ENCODE measurements at regions not wholly inside any gene's neighbourhood (a gene's known extent, or its start where the extent isn't known, plus 50 kb on each side); places are given as distances from the start of the nearest gene placed in this dataset.

DNA sequence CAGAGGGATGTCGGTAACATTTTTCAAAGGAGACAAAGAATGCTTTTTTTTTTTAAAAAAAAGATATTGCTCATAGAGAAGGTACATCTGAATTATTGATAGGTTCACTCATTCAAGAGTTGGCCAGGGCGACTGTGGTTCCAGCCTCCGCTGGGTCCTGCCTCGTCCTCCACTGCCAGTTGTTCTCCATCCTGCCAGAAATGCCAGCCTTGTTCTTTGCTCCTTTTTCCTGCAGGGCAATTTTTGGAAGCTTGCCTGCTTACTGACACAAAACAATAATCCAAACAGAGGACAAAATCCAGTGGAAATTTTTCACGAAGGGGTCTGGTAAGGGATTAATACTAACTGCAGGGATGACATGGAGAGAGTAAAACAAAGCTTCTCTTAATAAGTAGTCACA is 1113.0 kb downstream of the CBLN2 start:
- Histone ChIP-seq H3K79me2 (no peaks in the 10 kb centered on the region), H3K36me3 (replicated peaks; ENCODE audit: insufficient read depth, low read depth) (no peaks in the 10 kb centered on the region), H2AFZ (no peak overlapping the region), H3K9me3 (ENCODE audit: low read depth) (no peaks in the 10 kb centered on the region), H3K9me2 (replicated peaks; ENCODE audit: insufficient read depth) (no peaks in the 10 kb centered on the region), H3K4me2 (no peak overlapping the region), H3K27me3 (no peaks in the 10 kb centered on the region), H3K4me1 (ENCODE audit: insufficient read depth) (no peaks in the 10 kb centered on the region), H3K4me3 (no peak overlapping the region), H4K20me1 (ENCODE audit: insufficient read depth, poor library complexity, severe bottlenecking) (no peaks in the 10 kb centered on the region), H3K27ac (no peak overlapping the region)
- 75% methylated on average over 5 of the region's 5 CpGs for WGBS (ENCODE audit: low lambda C conversion rate, missing lambda C conversion rate)
- TF ChIP-seq, protein P1, sequence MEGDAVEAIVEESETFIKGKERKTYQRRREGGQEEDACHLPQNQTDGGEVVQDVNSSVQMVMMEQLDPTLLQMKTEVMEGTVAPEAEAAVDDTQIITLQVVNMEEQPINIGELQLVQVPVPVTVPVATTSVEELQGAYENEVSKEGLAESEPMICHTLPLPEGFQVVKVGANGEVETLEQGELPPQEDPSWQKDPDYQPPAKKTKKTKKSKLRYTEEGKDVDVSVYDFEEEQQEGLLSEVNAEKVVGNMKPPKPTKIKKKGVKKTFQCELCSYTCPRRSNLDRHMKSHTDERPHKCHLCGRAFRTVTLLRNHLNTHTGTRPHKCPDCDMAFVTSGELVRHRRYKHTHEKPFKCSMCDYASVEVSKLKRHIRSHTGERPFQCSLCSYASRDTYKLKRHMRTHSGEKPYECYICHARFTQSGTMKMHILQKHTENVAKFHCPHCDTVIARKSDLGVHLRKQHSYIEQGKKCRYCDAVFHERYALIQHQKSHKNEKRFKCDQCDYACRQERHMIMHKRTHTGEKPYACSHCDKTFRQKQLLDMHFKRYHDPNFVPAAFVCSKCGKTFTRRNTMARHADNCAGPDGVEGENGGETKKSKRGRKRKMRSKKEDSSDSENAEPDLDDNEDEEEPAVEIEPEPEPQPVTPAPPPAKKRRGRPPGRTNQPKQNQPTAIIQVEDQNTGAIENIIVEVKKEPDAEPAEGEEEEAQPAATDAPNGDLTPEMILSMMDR (IDR thresholded peaks at IDR 0.05; ENCODE audit: poor library complexity) = no peak
- no peak for TF ChIP-seq EZH2 (IDR thresholded peaks at IDR 0.05; ENCODE audit: borderline replicate concordance)
- no peak for DNase-seq (ENCODE audit: low spot score)

DNA sequence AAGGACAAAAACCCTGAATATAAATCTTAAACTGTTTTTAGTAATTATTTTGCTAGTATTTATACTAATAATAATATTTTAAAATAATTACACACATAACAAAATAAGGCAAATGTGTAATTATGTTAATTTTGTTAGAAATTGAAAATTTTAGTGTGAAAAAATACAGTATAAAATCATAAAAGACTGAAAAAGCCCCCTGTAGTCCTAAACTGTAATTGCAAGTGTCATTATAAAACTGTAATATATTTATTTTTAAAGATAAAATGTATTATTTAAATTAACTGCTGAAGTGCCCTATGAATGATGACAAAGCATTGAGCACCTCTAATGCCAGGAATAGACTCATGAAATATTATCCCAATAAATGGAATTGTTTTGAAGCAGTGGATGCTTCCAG is 1117.7 kb downstream of the CBLN2 start:
- Histone ChIP-seq H3K4me2 (no peak overlapping the region), H3K4me1 (ENCODE audit: insufficient read depth) (no peaks in the 10 kb centered on the region), H3K36me3 (replicated peaks; ENCODE audit: insufficient read depth, low read depth) (no peaks in the 10 kb centered on the region), H3K9me3 (ENCODE audit: low read depth) (no peaks in the 10 kb centered on the region), H3K27ac (no peak overlapping the region), H3K4me3 (no peak overlapping the region), H3K9me2 (replicated peaks; ENCODE audit: insufficient read depth) (no peaks in the 10 kb centered on the region), H3K27me3 (no peaks in the 10 kb centered on the region), H3K79me2 (no peaks in the 10 kb centered on the region), H2AFZ (no peak overlapping the region), H4K20me1 (ENCODE audit: insufficient read depth, poor library complexity, severe bottlenecking) (no peaks in the 10 kb centered on the region)
- no peak for DNase-seq (ENCODE audit: low spot score)
- TF ChIP-seq, protein P1 (IDR thresholded peaks at IDR 0.05; ENCODE audit: poor library complexity) = no peak
- TF ChIP-seq EZH2phosphoT487 (IDR thresholded peaks at IDR 0.05; ENCODE audit: low read depth, severe bottlenecking, unreplicated experiment) (no peak), EZH2 (IDR thresholded peaks at IDR 0.05; ENCODE audit: borderline replicate concordance) (no peak)

DNA sequence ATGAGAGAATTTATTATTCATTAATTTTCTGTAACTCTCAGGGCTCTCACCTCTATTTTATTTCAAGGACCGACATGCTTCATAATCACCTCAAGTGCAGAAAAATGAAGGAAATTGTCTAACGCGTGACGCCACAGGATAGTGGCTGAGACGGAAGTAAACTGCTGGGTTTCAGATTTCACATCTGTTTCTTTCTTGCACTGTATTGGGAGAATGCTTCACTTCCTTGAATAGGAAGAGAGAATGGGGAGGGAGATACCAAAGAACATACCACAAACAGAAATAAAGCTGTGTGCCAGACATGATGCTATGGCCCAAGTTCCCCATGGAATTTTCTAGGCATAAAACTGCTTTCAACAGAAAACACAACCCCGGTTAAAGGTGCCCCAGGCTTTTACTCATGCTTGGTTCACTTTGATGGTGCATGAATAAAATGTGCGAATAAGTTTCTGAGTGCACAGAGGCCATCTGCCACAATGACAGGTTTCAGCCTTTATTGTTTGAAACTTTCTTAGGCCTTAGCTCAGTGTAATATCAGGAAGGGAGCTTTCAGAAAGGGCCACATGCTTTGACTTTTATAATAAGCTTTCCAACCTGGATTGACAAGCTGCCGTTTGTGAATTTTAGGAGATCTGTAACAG is 1116.4 kb downstream of the SOCS6 start:
- WGBS (ENCODE audit: low lambda C conversion rate, missing lambda C conversion rate) = 78% methylated on average over 8 of the region's 8 CpGs
- H4K20me1 ChIP-seq (ENCODE audit: insufficient read depth, poor library complexity, severe bottlenecking) = no peaks in the 10 kb centered on the region
- no peak overlapping the region for H3K4me2 ChIP-seq
- H3K9me2 ChIP-seq (replicated peaks; ENCODE audit: insufficient read depth) = no peaks in the 10 kb centered on the region
- no peak overlapping the region for H2AFZ ChIP-seq
- TF ChIP-seq EZH2phosphoT487 (IDR thresholded peaks at IDR 0.05; ENCODE audit: low read depth, severe bottlenecking, unreplicated experiment) (no peak), EZH2 (IDR thresholded peaks at IDR 0.05; ENCODE audit: borderline replicate concordance) (no peak)
- TF ChIP-seq, protein P1 (IDR thresholded peaks at IDR 0.05; ENCODE audit: poor library complexity) = no peak
- no peak for DNase-seq (ENCODE audit: low spot score)
- no peak overlapping the region for H3K4me3 ChIP-seq
- no peaks in the 10 kb centered on the region for H3K4me1 ChIP-seq (ENCODE audit: insufficient read depth)
- H3K9me3 ChIP-seq (ENCODE audit: low read depth) = no peaks in the 10 kb centered on the region
- no peaks in the 10 kb centered on the region for H3K36me3 ChIP-seq (replicated peaks; ENCODE audit: insufficient read depth, low read depth)
- H3K79me2 ChIP-seq = no peaks in the 10 kb centered on the region
- no peaks in the 10 kb centered on the region for H3K27me3 ChIP-seq
- H3K27ac ChIP-seq = no peak overlapping the region

DNA sequence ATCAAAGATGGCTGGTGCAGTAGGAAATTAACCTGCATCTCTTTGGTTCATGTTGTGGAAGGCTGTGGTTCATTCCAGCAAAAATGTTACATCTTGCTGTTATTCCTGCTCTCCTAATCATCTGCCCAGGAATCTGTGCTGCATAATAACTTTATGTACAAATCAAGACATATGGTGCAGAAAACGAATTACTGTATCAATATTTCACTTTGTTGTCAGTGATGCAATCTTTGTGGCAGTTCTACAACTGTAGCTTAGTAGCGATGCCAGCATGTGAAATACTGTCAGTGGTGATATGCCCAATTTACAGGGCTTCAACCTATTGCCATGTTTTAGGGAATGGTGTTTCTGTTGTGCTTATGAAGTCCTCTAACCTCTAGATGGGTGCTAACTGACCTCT is 1114.7 kb downstream of the SOCS6 start:
- TF ChIP-seq EZH2 (IDR thresholded peaks at IDR 0.05; ENCODE audit: borderline replicate concordance) = no peak
- TF ChIP-seq, protein P1 (IDR thresholded peaks at IDR 0.05; ENCODE audit: poor library complexity) = no peak
- TF ChIP-seq EZH2phosphoT487 (IDR thresholded peaks at IDR 0.05; ENCODE audit: low read depth, severe bottlenecking, unreplicated experiment) = no peak
- Histone ChIP-seq H2AFZ (no peak overlapping the region), H3K4me2 (no peak overlapping the region), H3K4me3 (no peak overlapping the region), H3K27ac (no peak overlapping the region), H3K9me2 (replicated peaks; ENCODE audit: insufficient read depth) (no peaks in the 10 kb centered on the region), H3K36me3 (replicated peaks; ENCODE audit: insufficient read depth, low read depth) (no peaks in the 10 kb centered on the region), H3K27me3 (no peaks in the 10 kb centered on the region), H3K79me2 (no peaks in the 10 kb centered on the region), H3K4me1 (ENCODE audit: insufficient read depth) (no peaks in the 10 kb centered on the region), H3K9me3 (ENCODE audit: low read depth) (no peaks in the 10 kb centered on the region), H4K20me1 (ENCODE audit: insufficient read depth, poor library complexity, severe bottlenecking) (no peaks in the 10 kb centered on the region)
- WGBS (ENCODE audit: low lambda C conversion rate, missing lambda C conversion rate) = 73% methylated on average over 2 of the region's 2 CpGs
- no peak for DNase-seq (ENCODE audit: low spot score)
